ENCODE measurements at regions not wholly inside any gene's neighbourhood (a gene's known extent, or its start where the extent isn't known, plus 50 kb on each side); places are given as distances from the start of the nearest gene placed in this dataset.

GRCh38 chr15:29333261-29333660 lies 63.6 kb upstream of the NSMCE3 start:
- Histone ChIP-seq H3K4me2 (ENCODE audit: insufficient read depth, low read length) (no peak overlapping the region), H3K79me2 (ENCODE audit: insufficient read depth, low read length) (no peaks in the 10 kb centered on the region), H3K9ac (ENCODE audit: low read depth, low read length) (no peak overlapping the region), H3K4me1 (ENCODE audit: insufficient read depth, low read length) (no peaks in the 10 kb centered on the region), H2AFZ (ENCODE audit: low read depth, low read length) (no peak overlapping the region), H3K27ac (ENCODE audit: low read length) (no peak overlapping the region), H3K27me3 (ENCODE audit: insufficient read depth, low read length, poor library complexity) (no peaks in the 10 kb centered on the region), H3K36me3 (ENCODE audit: insufficient read depth, low read length) (no peaks in the 10 kb centered on the region), H3K9me3 (ENCODE audit: insufficient read depth, low read length, severe bottlenecking) (no peaks in the 10 kb centered on the region), H4K20me1 (ENCODE audit: insufficient read depth, low read length) (no peaks in the 10 kb centered on the region), H3K4me3 (ENCODE audit: low read depth in 1 of 2, low read length in 2 of 2) (no peak overlapping the region)
- DNase-seq = no peak
- no peak for ATAC-seq (ENCODE audit: insufficient read depth, low read depth)
- TF ChIP-seq CTCF (IDR thresholded peaks at IDR 0.05; ENCODE audit: borderline replicate concordance, extremely low read depth, low read length, poor library complexity, severe bottlenecking) (no peak), EZH2 (IDR thresholded peaks at IDR 0.05; ENCODE audit: borderline replicate concordance, low read depth, low read length, severe bottlenecking) (no peak)

GRCh38 chr15:29331669-29332068 lies 62.0 kb upstream of the NSMCE3 start:
- H3K9ac ChIP-seq (ENCODE audit: low read depth, low read length) = no peak overlapping the region
- H3K4me1 ChIP-seq (ENCODE audit: insufficient read depth, low read length) = no peaks in the 10 kb centered on the region
- no peak overlapping the region for H3K4me2 ChIP-seq (ENCODE audit: insufficient read depth, low read length)

GRCh38 chr15:29331071-29331470 lies 61.4 kb upstream of the NSMCE3 start:
- Histone ChIP-seq H3K79me2 (ENCODE audit: insufficient read depth, low read length) (no peaks in the 10 kb centered on the region), H2AFZ (ENCODE audit: low read depth, low read length) (no peak overlapping the region), H3K27ac (ENCODE audit: low read length) (no peak overlapping the region), H3K9ac (ENCODE audit: low read depth, low read length) (no peak overlapping the region), H3K4me3 (ENCODE audit: low read depth in 1 of 2, low read length in 2 of 2) (no peak overlapping the region), H3K36me3 (ENCODE audit: insufficient read depth, low read length) (no peaks in the 10 kb centered on the region), H3K27me3 (ENCODE audit: insufficient read depth, low read length, poor library complexity) (no peaks in the 10 kb centered on the region), H3K9me3 (ENCODE audit: insufficient read depth, low read length, severe bottlenecking) (no peaks in the 10 kb centered on the region), H3K4me2 (ENCODE audit: insufficient read depth, low read length) (no peak overlapping the region), H4K20me1 (ENCODE audit: insufficient read depth, low read length) (no peaks in the 10 kb centered on the region), H3K4me1 (ENCODE audit: insufficient read depth, low read length) (no peaks in the 10 kb centered on the region)
- ATAC-seq (ENCODE audit: insufficient read depth, low read depth) = no peak
- no peak for DNase-seq
- TF ChIP-seq EZH2 (IDR thresholded peaks at IDR 0.05; ENCODE audit: borderline replicate concordance, low read depth, low read length, severe bottlenecking) (no peak), CTCF (IDR thresholded peaks at IDR 0.05; ENCODE audit: borderline replicate concordance, extremely low read depth, low read length, poor library complexity, severe bottlenecking) (no peak)

More at GRCh38 chr15:29331669-29332068, 62.0 kb upstream of the NSMCE3 start:
- Histone ChIP-seq H4K20me1 (ENCODE audit: insufficient read depth, low read length) (no peaks in the 10 kb centered on the region), H3K9me3 (ENCODE audit: insufficient read depth, low read length, severe bottlenecking) (no peaks in the 10 kb centered on the region), H3K79me2 (ENCODE audit: insufficient read depth, low read length) (no peaks in the 10 kb centered on the region), H3K36me3 (ENCODE audit: insufficient read depth, low read length) (no peaks in the 10 kb centered on the region), H3K27ac (ENCODE audit: low read length) (no peak overlapping the region), H3K27me3 (ENCODE audit: insufficient read depth, low read length, poor library complexity) (no peaks in the 10 kb centered on the region), H3K4me3 (ENCODE audit: low read depth in 1 of 2, low read length in 2 of 2) (no peak overlapping the region), H2AFZ (ENCODE audit: low read depth, low read length) (no peak overlapping the region)
- DNase-seq = no peak
- ATAC-seq (ENCODE audit: insufficient read depth, low read depth) = no peak
- TF ChIP-seq EZH2 (IDR thresholded peaks at IDR 0.05; ENCODE audit: borderline replicate concordance, low read depth, low read length, severe bottlenecking) (no peak), CTCF (IDR thresholded peaks at IDR 0.05; ENCODE audit: borderline replicate concordance, extremely low read depth, low read length, poor library complexity, severe bottlenecking) (no peak)

GRCh38 chr15:29324746-29325145 lies 55.1 kb upstream of the NSMCE3 start:
- no peak overlapping the region for H3K27ac ChIP-seq (ENCODE audit: low read length)

More at GRCh38 chr15:29324746-29325145, 55.1 kb upstream of the NSMCE3 start:
- Histone ChIP-seq H3K27me3 (ENCODE audit: insufficient read depth, low read length, poor library complexity) (no peaks in the 10 kb centered on the region), H3K9me3 (ENCODE audit: insufficient read depth, low read length, severe bottlenecking) (no peaks in the 10 kb centered on the region), H3K4me3 (ENCODE audit: low read depth in 1 of 2, low read length in 2 of 2) (no peak overlapping the region), H4K20me1 (ENCODE audit: insufficient read depth, low read length) (no peaks in the 10 kb centered on the region), H2AFZ (ENCODE audit: low read depth, low read length) (no peak overlapping the region), H3K79me2 (ENCODE audit: insufficient read depth, low read length) (no peaks in the 10 kb centered on the region), H3K36me3 (ENCODE audit: insufficient read depth, low read length) (no peaks in the 10 kb centered on the region), H3K9ac (ENCODE audit: low read depth, low read length) (no peak overlapping the region), H3K4me1 (ENCODE audit: insufficient read depth, low read length) (no peaks in the 10 kb centered on the region), H3K4me2 (ENCODE audit: insufficient read depth, low read length) (no peak overlapping the region)
- DNase-seq = no peak
- TF ChIP-seq CTCF (IDR thresholded peaks at IDR 0.05; ENCODE audit: borderline replicate concordance, extremely low read depth, low read length, poor library complexity, severe bottlenecking) (no peak), EZH2 (IDR thresholded peaks at IDR 0.05; ENCODE audit: borderline replicate concordance, low read depth, low read length, severe bottlenecking) (no peak)
- ATAC-seq (ENCODE audit: insufficient read depth, low read depth) = no peak
